ENCODE measurements at regions not wholly inside any gene's neighbourhood (a gene's known extent, or its start where the extent isn't known, plus 50 kb on each side); places are given as distances from the start of the nearest gene placed in this dataset.

- TF ChIP-seq RAD21 (IDR thresholded peaks at IDR 0.05; ENCODE audit: low read depth), result no peak
- no peak for TF ChIP-seq CEBPB (IDR thresholded peaks at IDR 0.05)
- no peak for TF ChIP-seq REST (IDR thresholded peaks at IDR 0.05; ENCODE audit: low read depth)
- no peak for TF ChIP-seq FOXM1 (IDR thresholded peaks at IDR 0.05; ENCODE audit: borderline replicate concordance, low read depth)
- TF ChIP-seq MAX (IDR thresholded peaks at IDR 0.05), result no peak
- TF ChIP-seq TAF1 (IDR thresholded peaks at IDR 0.05; ENCODE audit: low read depth), result no peak
- TF ChIP-seq EP300 (IDR thresholded peaks at IDR 0.05; ENCODE audit: borderline replicate concordance), result no peak
- no peak for TF ChIP-seq TCF12 (IDR thresholded peaks at IDR 0.05; ENCODE audit: low read depth)
- no peak for TF ChIP-seq CREB1 (IDR thresholded peaks at IDR 0.05; ENCODE audit: low read depth)
- no peak for TF ChIP-seq YY1 (IDR thresholded peaks at IDR 0.05; ENCODE audit: low read depth)
- TF ChIP-seq USF1 (IDR thresholded peaks at IDR 0.05), result no peak
- TF ChIP-seq EGR1 (IDR thresholded peaks at IDR 0.05), result no peak
Observed at GRCh38 chr18:68221111-68221724, 493.7 kb downstream of the TMX3 start.

All from Ishikawa (cell line).